Upper lobe of right lung (tissue), 1 donor: ENCODE measurements at regions not wholly inside any gene's neighbourhood (a gene's known extent, or its start where the extent isn't known, plus 50 kb on each side); places are given as distances from the start of the nearest gene placed in this dataset.

ENCODE experiments used
- ATAC-seq: fragments of 200-7000 bp; cut with Tn5 transposase; one replicate; pipeline ENCODE4 v1.9.1; 2020; ENCODE audit warnings: mild to moderate bottlenecking, moderate library complexity
- DNase-seq: peaks from one replicate; pipeline ENCODE4 v3.0.0-alpha.2; 2020
- H3K27ac ChIP-seq: fragments of 200-600 bp; one replicate; pipeline ENCODE4 v1.8.0; 2022
- H3K27me3 ChIP-seq: fragments of 200-600 bp; one replicate; pipeline ENCODE4 v1.8.0; 2022; ENCODE audit warnings: mild to moderate bottlenecking
- H3K36me3 ChIP-seq: fragments of 200-600 bp; one replicate; pipeline ENCODE4 v1.8.0; 2022
- H3K4me1 ChIP-seq: fragments of 200-600 bp; one replicate; pipeline ENCODE4 v1.8.0; 2022
- H3K4me3 ChIP-seq: fragments of 200-600 bp; one replicate; pipeline ENCODE4 v1.8.0; 2022; ENCODE audit warnings: mild to moderate bottlenecking
- H3K9me3 ChIP-seq: fragments of 200-600 bp; one replicate; pipeline ENCODE4 v1.8.0; 2022
- intact Hi-C: fragments of 100-400 bp; cut with DNase I; formaldehyde crosslinking; loops from one replicate; pipeline ENCODE4 v1.11.0; 2022
- TF ChIP-seq, protein P1 (sequence below): fragments of 200-600 bp; IDR thresholded peaks from one replicate; pipeline ENCODE4 v1.8.0; 2022; ENCODE audit warnings: antibody characterized with exemption
- donor health status: DM: no; HTN: yes; CAD: no; lungs with severe emphysema.

DNA sequence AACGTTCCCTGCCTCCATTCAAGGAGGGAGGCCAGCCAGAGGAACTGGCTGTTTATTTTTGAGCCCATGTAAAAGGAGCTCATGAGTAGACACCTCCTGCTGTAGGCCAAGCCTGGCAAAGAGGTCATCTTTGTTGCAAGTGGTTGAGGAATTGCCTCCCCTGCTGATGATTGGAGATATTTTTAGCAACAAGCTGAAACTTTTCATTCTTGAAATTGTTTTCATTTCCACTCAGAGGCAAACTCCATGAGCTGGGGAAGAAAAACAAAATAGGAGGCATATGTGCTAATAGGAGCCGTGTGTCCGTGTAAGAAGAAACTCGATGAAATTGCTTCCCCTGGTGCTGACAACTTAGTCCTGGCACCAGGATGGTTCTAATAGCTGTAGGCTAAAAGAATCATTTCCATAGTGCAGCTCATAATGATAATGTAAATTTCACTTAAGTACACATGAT is 440.1 kb upstream of the FAR2 start:
- DNase-seq: no peak
- no peak for ATAC-seq

DNA sequence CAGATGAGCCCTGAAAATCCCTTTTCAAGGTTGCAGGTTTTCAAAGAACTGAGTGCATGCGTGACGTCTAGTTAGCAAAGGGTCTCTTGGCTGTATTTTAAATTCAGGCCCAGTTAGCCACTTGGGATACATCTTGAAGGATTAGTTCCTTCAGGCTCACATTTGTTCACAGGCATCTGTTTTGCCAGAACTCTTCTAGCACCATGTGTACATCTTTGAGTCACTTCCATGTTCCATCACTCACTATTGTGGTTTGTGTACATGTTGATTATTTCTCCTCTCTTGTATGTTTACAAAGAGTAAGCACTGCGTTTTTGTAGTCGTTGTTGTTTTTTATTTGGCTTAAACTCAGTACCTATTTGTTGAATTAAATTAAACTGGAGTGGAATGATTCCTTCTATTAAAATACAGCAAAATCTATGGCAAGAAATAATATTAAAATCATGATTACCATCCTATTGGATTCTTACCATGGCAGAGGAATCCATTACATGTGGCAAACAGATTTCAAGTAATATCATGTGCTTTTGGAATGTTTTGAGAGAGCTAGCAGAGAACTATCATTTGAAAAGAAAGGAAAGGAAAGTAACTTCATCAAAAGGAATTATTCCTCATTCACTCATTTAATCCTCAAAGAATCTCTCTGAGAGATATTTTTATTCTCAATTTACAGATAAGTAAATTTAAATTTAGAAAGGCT is 438.9 kb upstream of the FAR2 start:
- H3K27me3 ChIP-seq: no peaks in the 10 kb centered on the region
- no peak overlapping the region for H3K4me3 ChIP-seq
- TF ChIP-seq, protein P1, sequence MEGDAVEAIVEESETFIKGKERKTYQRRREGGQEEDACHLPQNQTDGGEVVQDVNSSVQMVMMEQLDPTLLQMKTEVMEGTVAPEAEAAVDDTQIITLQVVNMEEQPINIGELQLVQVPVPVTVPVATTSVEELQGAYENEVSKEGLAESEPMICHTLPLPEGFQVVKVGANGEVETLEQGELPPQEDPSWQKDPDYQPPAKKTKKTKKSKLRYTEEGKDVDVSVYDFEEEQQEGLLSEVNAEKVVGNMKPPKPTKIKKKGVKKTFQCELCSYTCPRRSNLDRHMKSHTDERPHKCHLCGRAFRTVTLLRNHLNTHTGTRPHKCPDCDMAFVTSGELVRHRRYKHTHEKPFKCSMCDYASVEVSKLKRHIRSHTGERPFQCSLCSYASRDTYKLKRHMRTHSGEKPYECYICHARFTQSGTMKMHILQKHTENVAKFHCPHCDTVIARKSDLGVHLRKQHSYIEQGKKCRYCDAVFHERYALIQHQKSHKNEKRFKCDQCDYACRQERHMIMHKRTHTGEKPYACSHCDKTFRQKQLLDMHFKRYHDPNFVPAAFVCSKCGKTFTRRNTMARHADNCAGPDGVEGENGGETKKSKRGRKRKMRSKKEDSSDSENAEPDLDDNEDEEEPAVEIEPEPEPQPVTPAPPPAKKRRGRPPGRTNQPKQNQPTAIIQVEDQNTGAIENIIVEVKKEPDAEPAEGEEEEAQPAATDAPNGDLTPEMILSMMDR: no peak
- no peak overlapping the region for H3K27ac ChIP-seq
- H3K36me3 ChIP-seq: no peaks in the 10 kb centered on the region
- ATAC-seq (no peak), DNase-seq (no peak)
- H3K9me3 ChIP-seq: no peaks in the 10 kb centered on the region
- no peaks in the 10 kb centered on the region for H3K4me1 ChIP-seq
- intact Hi-C loops: no loop called here

More for the DNA sequence above, 440.1 kb upstream of the FAR2 start:
- Histone ChIP-seq H3K27me3 (no peaks in the 10 kb centered on the region), H3K9me3 (no peaks in the 10 kb centered on the region), H3K4me1 (no peaks in the 10 kb centered on the region), H3K27ac (no peak overlapping the region), H3K36me3 (no peaks in the 10 kb centered on the region), H3K4me3 (no peak overlapping the region)
- intact Hi-C loops: no loop called here
- TF ChIP-seq, protein P1: no peak

DNA sequence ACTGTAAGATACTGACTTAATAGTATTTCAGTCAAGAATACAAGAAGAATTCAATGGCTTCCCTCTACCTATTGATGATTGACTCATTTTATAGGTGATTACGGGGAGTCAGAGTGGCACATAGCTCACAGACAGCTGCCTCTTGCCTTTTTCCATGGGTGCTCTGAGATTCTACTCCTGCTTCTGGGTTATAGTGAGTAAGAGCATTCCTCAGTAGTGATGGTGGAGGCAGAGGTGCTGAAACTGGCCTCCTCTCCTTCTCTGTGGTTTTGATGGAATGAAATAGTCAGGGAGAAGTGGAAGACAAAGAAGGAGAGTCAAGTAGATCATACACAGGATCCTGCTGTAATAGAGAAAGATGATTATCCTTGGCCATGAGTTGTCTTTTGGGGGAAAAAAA is 438.2 kb upstream of the FAR2 start:
- Histone ChIP-seq H3K4me3 (no peak overlapping the region), H3K4me1 (no peaks in the 10 kb centered on the region), H3K9me3 (no peaks in the 10 kb centered on the region), H3K36me3 (no peaks in the 10 kb centered on the region), H3K27ac (no peak overlapping the region), H3K27me3 (no peaks in the 10 kb centered on the region)
- TF ChIP-seq, protein P1: no peak
- ATAC-seq (no peak), DNase-seq (no peak)
- intact Hi-C loops: no loop called here

DNA sequence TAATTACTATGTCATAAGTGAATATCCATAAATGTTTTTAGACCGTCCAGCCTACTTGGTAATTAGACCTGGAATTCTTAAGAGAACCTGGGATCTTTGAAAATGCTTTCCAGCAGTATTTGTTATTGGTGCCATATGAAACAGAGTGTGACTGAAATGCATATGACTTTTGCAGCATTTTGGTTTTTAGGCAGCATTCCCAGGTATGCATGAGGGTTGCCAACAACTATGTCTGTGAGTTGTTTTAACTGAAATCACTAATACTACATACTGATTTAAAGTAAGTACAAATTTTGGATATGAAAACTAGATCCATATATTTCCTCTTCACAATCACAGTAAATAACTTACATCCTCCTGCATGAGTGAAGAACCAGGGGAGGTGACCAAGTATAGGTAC is 437.7 kb upstream of the FAR2 start:
- intact Hi-C loops: no loop called here
- Histone ChIP-seq H3K36me3 (no peaks in the 10 kb centered on the region), H3K27me3 (no peaks in the 10 kb centered on the region), H3K4me1 (no peaks in the 10 kb centered on the region), H3K27ac (no peak overlapping the region), H3K9me3 (no peaks in the 10 kb centered on the region), H3K4me3 (no peak overlapping the region)
- TF ChIP-seq, protein P1: no peak
- ATAC-seq: no peak
- no peak for DNase-seq

DNA sequence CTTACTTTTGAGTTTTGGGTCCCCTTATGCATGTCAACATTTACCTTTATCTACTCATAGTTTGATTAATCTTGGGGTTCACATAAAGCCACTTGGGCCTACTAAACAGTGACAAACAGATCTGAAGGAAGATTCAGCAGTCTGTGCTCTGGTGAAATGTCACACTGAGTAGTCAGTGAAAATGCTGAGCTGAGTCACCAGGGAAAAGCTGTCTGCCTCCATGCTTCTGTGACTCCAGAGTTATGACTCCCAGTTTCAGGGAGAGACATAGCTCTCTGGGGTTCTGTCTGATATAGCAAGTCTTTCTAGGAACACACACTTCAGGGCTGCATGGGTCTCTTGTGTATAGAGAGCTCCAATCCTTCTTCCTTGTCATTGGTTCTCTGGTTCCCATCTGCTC is 406.3 kb upstream of the FAR2 start:
- TF ChIP-seq, protein P1: no peak
- H3K9me3 ChIP-seq: no peaks in the 10 kb centered on the region
- no peak for ATAC-seq
- no peak overlapping the region for H3K4me3 ChIP-seq
- no peaks in the 10 kb centered on the region for H3K4me1 ChIP-seq
- intact Hi-C loops: no loop called here
- no peaks in the 10 kb centered on the region for H3K27me3 ChIP-seq
- H3K27ac ChIP-seq: no peak overlapping the region
- H3K36me3 ChIP-seq: no peaks in the 10 kb centered on the region
- DNase-seq: no peak
